C4-2B (cell line): ENCODE measurements at regions not wholly inside any gene's neighbourhood (a gene's known extent, or its start where the extent isn't known, plus 50 kb on each side); places are given as distances from the start of the nearest gene placed in this dataset.
"Not testable (repeated sequence)": the region's sequence is repeated elsewhere in the genome, so short reads cannot be mapped to it uniquely, and the experiment has no call there.

ENCODE experiments used
- ZFX ChIP-seq: fragments of 450-650 bp; IDR thresholded peaks from 2 replicates; pipeline ENCODE4 v1.6.1; 2017
- TF ChIP-seq, protein P1 (sequence below): fragments of 450-650 bp; conservative IDR thresholded peaks from 2 replicates; pipeline ENCODE4 v1.5.1; 2017; ENCODE audit warnings: mild to moderate bottlenecking

GRCh38 chrX:40387311-40387710 is 193.5 kb upstream of the ATP6AP2 start:
- TF ChIP-seq, protein P1, sequence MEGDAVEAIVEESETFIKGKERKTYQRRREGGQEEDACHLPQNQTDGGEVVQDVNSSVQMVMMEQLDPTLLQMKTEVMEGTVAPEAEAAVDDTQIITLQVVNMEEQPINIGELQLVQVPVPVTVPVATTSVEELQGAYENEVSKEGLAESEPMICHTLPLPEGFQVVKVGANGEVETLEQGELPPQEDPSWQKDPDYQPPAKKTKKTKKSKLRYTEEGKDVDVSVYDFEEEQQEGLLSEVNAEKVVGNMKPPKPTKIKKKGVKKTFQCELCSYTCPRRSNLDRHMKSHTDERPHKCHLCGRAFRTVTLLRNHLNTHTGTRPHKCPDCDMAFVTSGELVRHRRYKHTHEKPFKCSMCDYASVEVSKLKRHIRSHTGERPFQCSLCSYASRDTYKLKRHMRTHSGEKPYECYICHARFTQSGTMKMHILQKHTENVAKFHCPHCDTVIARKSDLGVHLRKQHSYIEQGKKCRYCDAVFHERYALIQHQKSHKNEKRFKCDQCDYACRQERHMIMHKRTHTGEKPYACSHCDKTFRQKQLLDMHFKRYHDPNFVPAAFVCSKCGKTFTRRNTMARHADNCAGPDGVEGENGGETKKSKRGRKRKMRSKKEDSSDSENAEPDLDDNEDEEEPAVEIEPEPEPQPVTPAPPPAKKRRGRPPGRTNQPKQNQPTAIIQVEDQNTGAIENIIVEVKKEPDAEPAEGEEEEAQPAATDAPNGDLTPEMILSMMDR: not testable (repeated sequence)
- TF ChIP-seq ZFX: not testable (repeated sequence)
